Stimulated activated CD8-positive, alpha-beta memory T cell treated with anti-CD3 and anti-CD28 coated beads, Interleukin-12 subunit alpha, Interleukin-12 subunit beta, amount 100 ng/mL, for 24 hours (primary cell): ENCODE measurements at regions not wholly inside any gene's neighbourhood (a gene's known extent, or its start where the extent isn't known, plus 50 kb on each side); places are given as distances from the start of the nearest gene placed in this dataset.
"Not testable (repeated sequence)": the region's sequence is repeated elsewhere in the genome, so short reads cannot be mapped to it uniquely, and the experiment has no call there.

Source experiments
- DNase-seq: peaks from one replicate; pipeline ENCODE4 v3.0.0-alpha.2; 2020; ENCODE audit errors: extremely low read depth

DNA sequence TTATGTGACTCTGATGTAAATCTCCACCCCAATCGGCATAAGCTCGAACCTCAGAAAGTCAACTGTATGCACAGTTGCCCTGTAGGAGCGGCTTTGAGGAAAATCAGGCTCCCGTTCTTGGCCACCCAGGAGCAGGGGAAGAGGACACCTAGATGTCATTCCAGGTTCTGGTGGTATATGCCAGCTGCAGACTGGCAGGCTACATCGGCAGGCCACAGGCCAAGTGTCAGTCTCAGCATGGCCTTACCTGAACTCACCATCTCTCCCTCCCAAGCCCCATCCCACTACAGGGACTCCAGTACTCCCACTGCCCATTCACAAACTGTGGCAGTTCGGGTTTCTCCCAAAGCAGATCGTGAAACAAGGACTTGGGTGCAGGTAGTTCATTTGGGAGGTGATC lies 428.1 kb downstream of the BCOR start:
- no peak for DNase-seq

DNA sequence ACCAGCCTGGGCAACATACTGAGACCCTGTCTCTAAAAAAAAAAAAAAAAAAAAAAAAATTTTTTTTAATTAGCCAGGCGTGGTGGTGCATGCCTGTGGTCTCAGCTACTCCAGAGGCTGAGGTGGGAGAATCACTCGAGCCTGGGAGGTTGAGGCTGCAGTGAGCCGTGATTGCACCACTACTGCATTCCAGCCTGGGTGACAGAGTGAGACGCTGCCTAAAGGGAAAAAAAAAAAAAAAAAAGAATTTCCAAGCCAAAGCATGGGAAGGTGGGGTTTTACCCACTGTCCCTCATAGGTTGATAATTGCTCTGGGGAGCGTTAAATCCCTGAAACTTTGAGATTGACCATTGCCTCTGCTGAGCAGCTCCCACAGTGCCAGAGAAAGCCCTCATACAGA lies 427.5 kb downstream of the BCOR start:
- no peak for DNase-seq

DNA sequence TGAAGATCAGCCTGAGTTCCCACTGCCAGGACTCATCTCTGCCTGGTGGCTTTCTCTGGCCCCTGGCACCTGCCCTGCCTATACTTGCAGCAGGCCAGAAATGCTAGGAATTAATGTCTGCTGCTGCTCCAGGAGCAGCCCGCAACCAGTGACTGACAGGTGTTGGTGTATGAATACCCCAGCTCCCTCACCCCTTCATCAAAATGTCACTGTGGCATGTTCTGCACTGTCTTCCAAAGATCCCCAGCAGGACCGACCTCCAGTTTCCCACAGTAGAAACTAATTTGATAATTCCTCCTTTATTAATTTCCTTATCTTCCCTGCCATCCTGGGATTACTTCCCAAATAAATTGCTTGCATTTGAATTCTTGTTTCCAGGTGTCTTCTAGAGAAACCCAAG lies 425.4 kb downstream of the BCOR start:
- no peak for DNase-seq

DNA sequence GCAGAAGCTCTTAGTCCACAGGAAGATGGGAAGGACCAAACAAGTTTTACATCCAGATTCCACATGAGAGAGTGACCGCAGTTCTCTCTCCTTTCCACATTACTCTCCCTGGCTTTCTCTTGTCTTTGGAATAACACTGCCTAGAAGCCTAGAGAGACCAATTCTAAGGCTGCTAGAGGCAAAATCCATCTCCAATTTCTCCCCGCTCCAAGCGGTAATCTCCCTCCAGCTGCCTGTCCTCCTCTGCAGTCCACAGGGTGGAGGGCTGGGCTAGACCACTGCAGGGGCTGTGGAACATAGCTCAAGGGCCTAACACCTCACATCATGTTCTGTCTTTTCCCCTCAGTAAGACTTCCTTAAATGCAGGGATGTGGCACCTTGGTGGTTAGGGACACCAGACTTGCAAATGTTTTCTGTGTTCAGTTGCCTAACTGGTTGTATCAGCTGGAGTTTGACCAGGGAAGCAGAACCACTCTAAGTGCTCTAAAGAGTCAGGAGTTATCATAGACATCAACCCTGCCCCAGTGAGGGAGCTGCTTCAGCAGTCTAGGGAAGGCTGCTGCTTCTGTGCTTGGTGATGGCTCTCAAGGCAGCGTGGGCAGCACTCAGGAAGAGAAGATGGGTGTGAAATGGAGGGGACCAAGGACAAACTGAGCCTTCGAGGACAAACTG lies 423.1 kb downstream of the BCOR start:
- DNase-seq, result no peak

DNA sequence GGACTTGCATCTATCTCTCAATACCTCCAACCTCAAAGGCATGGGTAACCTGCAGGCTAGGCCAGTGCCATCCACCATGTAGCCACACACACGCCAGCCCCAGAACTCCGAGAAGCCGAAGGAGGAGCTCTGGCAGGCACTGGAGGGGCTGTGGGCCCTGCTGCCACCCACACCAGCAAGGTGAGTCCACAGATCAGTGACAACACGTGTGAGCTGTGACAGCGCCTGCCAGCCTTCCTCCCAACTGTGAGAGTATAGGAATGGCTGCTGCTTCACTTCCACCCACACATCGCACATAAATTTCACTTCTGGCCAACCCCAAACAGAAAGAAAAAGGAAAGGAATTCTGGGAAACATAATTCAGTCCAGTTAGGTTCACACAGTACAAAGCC lies 422.6 kb downstream of the BCOR start:
- DNase-seq, result no peak

DNA sequence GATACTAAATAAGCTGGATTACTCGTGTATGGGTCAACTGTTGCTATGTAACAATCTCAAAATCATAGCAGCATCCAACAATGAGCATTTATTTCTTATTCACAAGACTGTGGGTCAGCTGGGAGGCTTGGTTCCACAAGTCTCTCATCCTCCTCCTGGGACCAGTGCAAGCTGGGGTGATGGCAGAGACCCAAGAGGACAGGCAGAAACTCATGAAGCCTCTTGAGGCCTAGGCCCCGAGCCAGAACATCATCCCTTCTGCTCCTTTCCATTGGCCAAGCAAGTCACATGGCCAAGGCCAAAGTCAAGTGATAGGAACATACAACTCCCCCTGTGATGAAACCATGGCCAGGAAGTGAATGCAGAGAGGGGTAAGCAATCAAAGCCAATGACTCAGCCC lies 422.1 kb downstream of the BCOR start:
- no peak for DNase-seq

DNA sequence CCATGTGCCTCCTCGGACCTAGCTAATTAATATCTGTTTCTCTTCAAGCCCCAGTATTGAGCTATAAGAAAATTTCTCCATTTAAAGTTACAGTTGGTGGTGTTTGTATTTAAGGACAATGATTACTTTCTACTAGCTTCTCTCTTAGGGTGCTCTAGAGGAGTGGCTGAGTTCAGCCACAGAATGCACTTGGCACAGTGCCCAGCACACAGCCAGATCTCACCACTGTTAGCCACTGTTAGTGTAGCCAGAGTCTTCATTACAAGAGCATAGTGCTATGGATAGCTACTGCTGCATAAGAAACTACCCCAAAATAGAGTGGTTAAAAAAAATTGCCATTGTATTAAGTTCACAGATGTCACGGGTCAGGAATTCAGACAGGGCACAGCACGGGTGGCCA lies 421.3 kb downstream of the BCOR start:
- DNase-seq, result no peak

DNA sequence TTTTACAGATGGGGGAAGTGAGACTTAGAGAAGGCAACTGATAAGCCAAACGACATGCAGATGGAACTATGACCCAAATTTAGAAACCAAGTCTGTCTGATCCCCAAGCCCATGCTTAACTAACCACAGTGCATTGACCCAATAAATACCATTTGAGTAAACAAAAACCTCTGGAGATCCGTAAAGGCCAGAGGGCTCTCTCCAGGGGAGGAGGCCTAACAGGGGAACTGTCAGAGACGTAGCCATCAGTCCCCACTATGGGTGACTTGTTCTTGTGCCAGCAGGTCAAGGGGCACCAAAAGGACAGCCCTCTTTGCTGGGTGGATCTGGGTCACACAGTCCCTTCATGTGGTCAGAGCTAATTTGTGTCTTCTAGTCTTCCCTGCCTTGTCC lies 420.2 kb downstream of the BCOR start:
- DNase-seq, result no peak

DNA sequence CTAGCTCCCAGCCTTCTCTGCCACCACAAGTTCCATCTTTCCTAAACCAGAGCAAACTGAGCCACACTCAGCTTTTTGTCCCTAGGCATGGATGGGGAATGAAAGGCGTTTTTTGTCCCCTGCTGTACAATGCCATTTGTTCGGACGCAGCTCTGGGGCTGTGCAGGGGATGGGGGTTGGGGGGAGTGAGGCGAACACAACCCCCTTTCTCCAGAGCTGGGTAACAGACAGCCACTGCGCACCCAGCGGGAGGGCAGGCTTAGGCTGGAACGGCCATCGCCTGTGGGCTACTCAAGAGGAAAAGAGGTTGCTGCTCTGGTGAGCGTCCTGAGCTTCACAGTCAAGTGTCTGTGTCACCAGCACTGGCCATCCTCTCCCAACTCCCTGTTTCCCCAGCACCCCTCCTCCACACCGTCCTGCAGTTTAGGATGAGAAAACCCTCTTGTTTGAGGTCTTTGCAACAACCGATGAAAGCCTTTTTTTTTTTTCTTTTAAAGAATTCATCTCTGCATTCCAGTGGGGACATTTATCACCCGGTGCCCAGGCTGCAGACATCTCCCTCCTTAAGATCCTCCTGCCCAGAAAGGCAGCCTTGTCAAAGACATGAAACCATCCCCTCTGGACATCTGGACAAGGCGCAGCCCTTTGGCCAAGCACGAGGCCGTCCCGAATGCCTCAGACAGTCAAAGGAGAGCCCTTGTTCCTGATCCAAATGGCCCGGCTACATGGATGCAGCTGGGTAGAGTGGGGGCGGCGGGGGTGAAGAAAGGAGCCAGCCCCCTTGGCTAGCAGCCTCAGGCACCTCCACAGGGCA lies 419.6 kb downstream of the BCOR start:
- no peak for DNase-seq

DNA sequence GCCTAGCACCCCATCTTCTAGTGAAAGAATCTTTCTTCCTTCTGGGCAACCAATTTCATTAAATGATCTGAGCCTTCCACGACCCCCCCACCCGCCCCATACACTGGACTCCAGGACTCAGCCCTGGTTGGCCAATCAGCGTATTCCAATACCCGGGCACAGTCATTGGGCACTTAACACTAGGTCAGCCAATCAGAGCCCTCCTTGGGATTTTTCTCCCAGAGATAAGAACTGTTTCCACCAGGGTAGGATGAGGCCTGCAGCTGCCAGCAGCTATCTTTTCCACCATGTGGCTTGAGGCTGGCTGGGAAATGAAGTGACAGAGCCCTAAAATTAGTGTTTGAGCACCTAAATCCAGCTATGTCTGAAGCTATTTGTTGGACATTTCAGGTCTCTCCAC lies 418.8 kb downstream of the BCOR start:
- no peak for DNase-seq

DNA sequence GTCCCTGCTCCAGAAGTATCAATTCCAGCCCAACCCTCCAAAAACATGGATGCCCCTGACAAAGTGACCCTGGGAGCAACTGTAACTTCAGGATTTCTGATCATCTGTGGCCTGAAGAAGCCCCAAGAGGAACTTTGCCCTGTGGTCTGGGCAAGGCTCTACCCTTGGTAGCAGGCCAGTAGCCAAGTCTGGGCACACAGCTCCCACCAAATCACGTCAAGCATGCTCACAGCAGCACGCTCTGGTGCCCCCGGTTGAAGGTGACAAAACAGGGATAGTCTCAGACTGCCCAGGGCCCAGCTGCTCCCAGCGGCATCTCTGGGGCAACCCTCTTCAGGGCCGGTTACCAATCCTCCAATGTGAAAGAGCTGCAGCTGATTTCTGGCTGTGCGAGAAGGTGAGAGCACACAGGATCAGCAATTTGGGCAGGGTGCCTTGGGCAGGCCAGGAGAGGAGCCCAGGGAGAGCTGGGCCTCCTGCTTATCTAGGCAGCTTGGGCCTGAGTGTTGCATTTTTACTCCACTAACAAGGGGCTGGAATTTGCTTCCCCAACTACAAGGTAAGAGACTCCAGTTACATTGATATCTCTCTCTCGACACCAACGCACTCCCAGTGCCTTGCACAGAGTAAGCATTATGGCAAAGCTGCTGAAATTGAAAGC lies 418.1 kb downstream of the BCOR start:
- no peak for DNase-seq

DNA sequence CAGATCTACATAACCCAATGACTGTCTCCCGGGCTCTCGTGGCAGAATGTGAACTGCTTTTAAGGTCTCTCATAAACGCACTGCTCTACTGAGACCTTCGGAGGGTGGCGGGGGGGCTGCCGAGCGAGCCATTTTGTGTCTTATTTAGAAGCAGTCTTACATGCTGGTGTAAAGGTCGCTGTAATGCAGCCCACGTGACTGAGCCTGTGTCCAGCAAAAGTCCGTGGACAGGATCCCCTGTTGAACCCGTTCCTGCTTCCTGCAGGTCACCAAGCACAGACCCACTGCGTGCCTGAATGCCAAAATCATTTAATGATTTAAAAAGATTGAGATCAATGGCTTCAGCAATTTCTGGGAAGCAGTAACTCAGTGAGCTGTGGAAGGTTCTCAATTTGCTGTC lies 415.9 kb downstream of the BCOR start:
- DNase-seq, result no peak

DNA sequence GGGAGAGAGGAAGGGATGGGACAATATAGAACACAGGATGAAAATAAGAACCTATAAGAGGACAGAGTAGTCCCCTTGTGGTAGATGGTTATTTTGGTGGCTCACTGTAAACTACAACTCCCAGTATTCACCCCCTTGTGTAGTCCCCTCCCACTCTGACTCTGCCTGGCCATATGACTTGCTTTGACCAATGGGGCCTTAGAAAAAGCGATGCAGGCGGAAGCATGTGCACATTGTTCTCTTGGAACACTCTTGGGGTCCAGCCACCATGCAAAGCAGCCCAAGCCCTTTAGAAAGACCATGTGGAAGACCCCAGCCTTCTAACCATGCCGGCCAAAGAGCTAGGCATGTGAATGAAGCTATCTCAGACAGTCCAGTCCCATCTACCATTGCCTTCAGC lies 415.0 kb downstream of the BCOR start:
- DNase-seq, result no peak

DNA sequence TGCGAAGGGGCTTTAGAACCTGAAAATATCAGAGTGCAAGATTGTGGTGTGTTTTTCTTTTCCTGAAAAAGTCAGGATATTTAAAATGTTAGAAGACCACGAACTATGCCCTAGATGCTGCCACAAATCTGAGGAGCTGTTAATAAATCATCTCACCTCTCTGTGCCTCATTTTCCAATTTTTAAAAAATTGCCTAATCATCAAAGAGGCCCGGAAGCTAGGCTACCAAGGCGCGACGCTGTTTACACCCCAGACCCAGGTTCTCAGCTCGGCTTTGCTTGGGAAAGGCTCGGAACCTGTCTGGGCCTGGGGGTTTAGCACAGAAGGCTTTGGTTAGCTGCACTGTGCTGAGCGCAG lies 409.6 kb downstream of the BCOR start:
- DNase-seq, result no peak

DNA sequence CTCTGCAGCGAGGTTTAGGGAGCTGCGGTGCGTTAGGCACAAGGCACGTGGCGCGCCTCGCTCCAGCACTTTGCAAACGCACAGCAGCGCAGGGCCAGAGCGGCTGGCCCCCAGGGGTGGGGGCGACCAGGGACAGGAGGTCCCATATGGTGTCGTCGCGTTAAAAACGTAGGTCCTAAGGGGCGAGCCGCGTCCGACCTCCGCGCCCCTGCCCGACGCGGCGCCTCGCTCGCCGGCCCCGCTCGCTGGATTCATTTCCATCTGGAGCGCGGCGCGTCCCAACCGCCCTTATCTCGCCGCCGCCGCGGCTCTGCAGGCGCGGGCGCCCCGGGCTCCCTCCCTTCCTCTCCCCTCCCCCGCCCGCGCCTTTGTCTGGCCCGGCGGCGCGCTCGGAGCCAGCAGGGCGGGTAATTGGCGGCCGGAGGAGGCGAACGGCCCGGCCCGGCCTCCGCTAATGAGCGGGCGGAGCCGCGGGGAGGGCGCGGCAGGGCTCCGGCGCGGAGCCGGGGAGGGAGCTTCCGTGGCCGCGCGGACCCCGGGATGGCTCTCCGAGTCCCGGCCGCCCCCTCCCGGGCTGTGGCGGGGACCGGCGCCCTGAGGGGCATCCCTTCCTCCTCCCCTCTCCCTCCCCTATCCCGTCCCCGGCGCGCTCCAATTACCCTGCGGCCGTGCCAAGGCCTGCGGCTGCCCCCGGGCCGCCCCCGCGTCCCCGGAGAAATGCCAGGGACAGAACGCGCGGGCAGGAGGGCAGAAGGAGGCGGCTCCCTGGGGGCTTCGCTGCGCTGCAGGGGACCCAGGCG lies 409.0 kb downstream of the BCOR start:
- DNase-seq, result no peak

DNA sequence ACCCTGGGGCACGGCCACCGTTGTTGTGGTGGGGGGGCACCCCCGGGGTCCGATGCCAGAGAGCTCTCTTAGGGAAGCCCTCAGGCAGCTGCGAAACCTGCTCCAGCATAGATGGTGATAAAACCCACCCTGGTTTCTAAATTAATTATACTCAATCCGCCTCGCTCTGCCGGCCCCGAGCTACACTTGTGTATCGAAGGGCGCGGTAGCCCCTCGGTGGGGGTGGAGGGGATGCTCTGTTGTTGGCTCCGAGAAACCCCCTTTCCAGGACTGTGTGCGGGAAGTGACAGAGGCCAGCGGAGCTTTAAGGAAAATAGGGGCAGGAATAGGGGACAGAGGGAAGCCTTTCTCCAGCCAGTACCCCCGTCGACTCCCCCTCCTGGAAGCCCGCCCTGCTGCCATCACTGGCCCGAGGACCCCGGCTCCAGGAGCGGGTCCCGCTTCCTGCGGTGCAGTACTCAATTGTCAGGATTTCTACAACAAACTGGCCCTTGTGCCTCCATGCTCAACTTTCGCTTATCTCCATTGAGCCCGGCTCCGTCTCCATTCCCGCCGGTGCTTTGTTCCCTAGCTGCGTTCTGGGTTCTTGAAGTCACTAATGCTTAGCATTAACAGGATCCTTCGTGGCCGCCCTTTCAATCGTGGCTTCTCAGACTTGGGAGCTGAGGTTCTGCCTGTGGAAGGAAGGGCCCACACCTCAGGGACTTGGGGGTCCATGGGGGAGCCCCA lies 408.2 kb downstream of the BCOR start:
- no peak for DNase-seq

DNA sequence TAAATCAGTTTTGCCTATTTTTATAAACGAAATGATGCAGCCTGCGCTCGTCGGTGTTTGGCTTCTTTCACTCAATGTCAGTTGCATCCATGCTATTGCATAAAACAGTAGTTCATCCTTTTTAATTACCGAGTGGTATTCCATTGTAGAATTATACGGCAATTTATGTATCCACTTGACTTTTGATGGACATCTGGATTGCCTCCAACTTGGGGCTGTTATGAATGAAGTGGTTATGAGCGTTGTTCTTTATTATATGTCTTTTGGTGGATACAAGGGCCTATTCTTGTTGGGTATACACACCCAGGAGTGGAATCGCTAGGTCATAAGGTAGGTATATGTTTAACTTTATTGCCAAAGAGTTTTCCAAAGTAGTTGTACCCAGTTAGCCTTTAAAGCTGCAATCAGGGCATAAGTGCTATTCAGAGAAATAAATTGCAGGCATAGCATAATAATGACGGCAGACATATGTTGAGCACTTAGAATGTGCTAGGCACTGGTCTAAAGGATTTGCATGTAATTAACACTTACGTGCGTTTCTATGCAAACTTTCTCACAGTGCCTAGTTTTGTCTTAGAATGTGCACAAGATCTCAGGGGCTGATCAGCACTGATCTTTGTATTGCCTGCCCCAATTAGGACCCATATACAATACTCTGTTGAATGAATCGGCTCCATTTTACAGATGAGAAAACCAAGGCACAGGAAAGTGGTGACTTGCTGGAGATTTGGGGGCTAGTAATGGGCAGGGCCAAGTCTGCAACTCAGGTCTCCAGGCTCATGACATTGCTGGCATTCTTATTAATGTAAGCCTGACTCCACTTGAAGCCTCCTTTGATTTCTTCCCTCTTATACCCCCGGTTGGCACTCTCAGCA lies 407.0 kb downstream of the BCOR start:
- DNase-seq, result no peak

DNA sequence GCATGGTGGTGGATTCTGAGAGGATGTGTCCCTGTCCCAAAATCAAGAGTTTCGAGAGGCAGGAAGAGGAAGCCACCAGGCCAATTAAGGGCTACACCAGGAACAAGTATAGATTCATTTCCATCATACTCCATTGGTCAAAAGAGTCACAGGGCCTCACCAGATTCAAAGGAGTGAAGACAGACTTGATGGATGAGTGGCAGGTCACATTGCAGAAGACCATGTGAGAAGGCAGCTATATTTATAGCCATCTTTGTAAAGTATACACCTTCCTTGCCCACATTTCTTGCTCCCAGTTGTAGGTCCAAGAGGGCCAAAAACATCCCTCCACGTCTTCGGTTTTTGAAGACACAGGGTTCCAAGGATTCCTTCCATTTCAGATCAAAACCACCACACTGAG lies 406.0 kb downstream of the BCOR start:
- DNase-seq, result no peak

DNA sequence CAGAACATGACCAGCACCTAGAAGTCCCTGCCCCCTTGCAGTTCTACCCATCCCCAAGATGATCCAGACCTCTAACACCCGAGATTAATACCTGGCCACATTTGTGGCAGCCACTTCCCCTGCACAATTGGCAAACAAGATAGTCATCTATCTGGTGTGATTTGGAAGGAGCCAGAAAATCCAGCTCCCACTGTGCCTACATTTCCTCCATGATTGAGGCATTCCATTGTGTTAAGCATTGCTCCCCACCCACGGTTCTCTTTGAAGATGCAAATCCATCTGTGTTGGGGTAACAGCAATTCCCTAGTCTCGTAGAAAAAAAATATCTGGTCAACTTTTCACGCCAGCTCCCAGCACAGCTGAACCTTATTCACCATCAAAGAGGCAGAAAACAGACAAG lies 405.0 kb downstream of the BCOR start:
- no peak for DNase-seq

DNA sequence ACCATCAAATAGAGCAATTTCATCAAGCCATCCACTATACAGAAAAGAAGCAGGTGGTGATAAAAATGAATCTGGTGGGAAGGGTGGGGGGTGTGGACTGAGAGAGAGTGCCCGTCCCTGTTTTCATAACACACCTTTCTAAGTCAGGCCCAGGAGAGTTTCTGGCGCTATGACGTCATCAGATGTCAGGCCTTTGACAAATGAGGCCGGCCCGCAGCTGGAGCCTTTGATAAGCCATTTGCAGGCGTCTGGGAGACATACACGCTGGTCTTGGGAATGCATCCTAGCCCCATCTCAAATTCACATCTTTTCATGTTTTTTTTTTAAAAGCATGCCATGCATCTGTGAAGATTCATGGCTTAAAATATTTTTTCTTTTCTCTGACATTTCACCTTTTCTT lies 404.5 kb downstream of the BCOR start:
- no peak for DNase-seq

DNA sequence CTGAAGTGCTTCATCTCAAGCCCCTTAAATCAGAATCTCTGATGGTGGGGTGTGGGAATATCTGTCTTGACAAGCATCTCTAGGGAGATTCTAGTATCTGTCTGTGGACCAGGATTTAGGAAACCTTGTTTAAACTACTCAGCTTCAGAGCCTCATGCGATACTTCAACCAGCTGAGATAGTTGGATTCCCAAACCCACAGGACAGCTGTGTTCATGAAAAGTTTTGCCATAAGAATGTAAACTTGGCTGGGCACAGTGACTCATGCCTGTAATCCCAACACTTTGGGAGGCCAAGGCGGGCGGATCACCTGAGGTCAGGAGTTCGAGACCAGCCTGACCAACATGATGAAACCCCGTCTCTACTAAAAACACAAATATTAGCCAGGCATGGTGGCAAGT lies 395.1 kb downstream of the BCOR start:
- DNase-seq, result not testable (repeated sequence)
